Progenitor cell of endocrine pancreas (in vitro differentiated cells): ENCODE measurements at regions not wholly inside any gene's neighbourhood (a gene's known extent, or its start where the extent isn't known, plus 50 kb on each side); places are given as distances from the start of the nearest gene placed in this dataset.

Source experiments
- DNase-seq: peaks from one replicate; pipeline ENCODE4 v3.0.0; 2021; ENCODE audit warnings: low spot score; ENCODE audit not compliant: unreplicated experiment
- H3K27ac Mint-ChIP-seq: 2 replicates; pipeline ENCODE4 v1.8.0; 2021; ENCODE audit warnings: mild to moderate bottlenecking, moderate library complexity, mixed read lengths
- H3K27me3 Mint-ChIP-seq: 2 replicates; pipeline ENCODE4 v1.8.0; 2021; ENCODE audit warnings: mixed read lengths
- H3K36me3 Mint-ChIP-seq: 2 replicates; pipeline ENCODE4 v1.8.0; 2022; ENCODE audit warnings: mixed read lengths; ENCODE audit not compliant: insufficient read depth
- H3K4me1 Mint-ChIP-seq: 2 replicates; pipeline ENCODE4 v1.8.0; 2021; ENCODE audit warnings: low read depth, mixed read lengths
- H3K4me3 Mint-ChIP-seq: 2 replicates; pipeline ENCODE4 v1.8.0; 2021; ENCODE audit warnings: low read depth, mild to moderate bottlenecking, moderate library complexity, mixed read lengths
- H3K9me3 Mint-ChIP-seq: 2 replicates; pipeline ENCODE4 v1.8.0; 2021; ENCODE audit warnings: low read depth, mixed read lengths
- CTCF ChIP-seq: fragments of 200-600 bp; sonication (generic); IDR thresholded peaks from one replicate; pipeline ENCODE4 v1.5.0; 2021; ENCODE audit warnings: antibody characterized with exemption, mild to moderate bottlenecking; ENCODE audit not compliant: unreplicated experiment

- Mint-ChIP-seq H3K9me3 (no peaks in the 10 kb centered on the region), H3K4me1 (peaks cover 24% of the 10 kb centered on the region), H3K27me3 (peaks cover 93% of the 10 kb centered on the region), H3K4me3 (no peak overlapping the region), H3K36me3 (no peaks in the 10 kb centered on the region), H3K27ac (no peak overlapping the region)
- no peak for DNase-seq
- no peak for TF ChIP-seq CTCF
Measured at GRCh38 chr1:217139513-217139912, 416.3 kb upstream of the ESRRG start.

GRCh38 chr1:217138799-217139466, 415.7 kb upstream of the ESRRG start:
- no peak for DNase-seq
- no peaks in the 10 kb centered on the region for H3K36me3 Mint-ChIP-seq
- H3K4me3 Mint-ChIP-seq: peak overlapping the region; percentile 7
- no peaks in the 10 kb centered on the region for H3K9me3 Mint-ChIP-seq
- H3K27me3 Mint-ChIP-seq: peaks cover 93% of the 10 kb centered on the region
- no peak overlapping the region for H3K27ac Mint-ChIP-seq
- no peak for TF ChIP-seq CTCF
- H3K4me1 Mint-ChIP-seq: peaks cover 28% of the 10 kb centered on the region

- H3K27me3 Mint-ChIP-seq: peaks cover 94% of the 10 kb centered on the region
- TF ChIP-seq CTCF: no peak
- H3K4me3 Mint-ChIP-seq: no peak overlapping the region
- H3K36me3 Mint-ChIP-seq: no peaks in the 10 kb centered on the region
- DNase-seq: no peak
- no peak overlapping the region for H3K27ac Mint-ChIP-seq
- no peaks in the 10 kb centered on the region for H3K9me3 Mint-ChIP-seq
- H3K4me1 Mint-ChIP-seq: peaks cover 28% of the 10 kb centered on the region
Measured at GRCh38 chr1:217138173-217138765, 415.0 kb upstream of the ESRRG start.

- TF ChIP-seq CTCF: no peak
- H3K4me3 Mint-ChIP-seq: peak overlapping the region; percentile 42
- H3K27me3 Mint-ChIP-seq: peaks cover 95% of the 10 kb centered on the region
- no peak overlapping the region for H3K27ac Mint-ChIP-seq
- no peaks in the 10 kb centered on the region for H3K36me3 Mint-ChIP-seq
- peaks cover 28% of the 10 kb centered on the region for H3K4me1 Mint-ChIP-seq
- H3K9me3 Mint-ChIP-seq: no peaks in the 10 kb centered on the region
- no peak for DNase-seq
Measured at GRCh38 chr1:217137210-217137881, 414.1 kb upstream of the ESRRG start.

- Mint-ChIP-seq H3K27me3 (peaks cover 96% of the 10 kb centered on the region), H3K27ac (no peak overlapping the region), H3K9me3 (no peaks in the 10 kb centered on the region), H3K4me1 (peaks cover 28% of the 10 kb centered on the region), H3K36me3 (no peaks in the 10 kb centered on the region), H3K4me3 (peak overlapping the region; percentile 42)
- no peak for DNase-seq
- TF ChIP-seq CTCF: no peak
Measured at GRCh38 chr1:217136895-217137205, 413.6 kb upstream of the ESRRG start.
